Left lung (tissue), 4 donors: ENCODE measurements at regions not wholly inside any gene's neighbourhood (a gene's known extent, or its start where the extent isn't known, plus 50 kb on each side); places are given as distances from the start of the nearest gene placed in this dataset.
A peak's percentile ranks its signal among the peaks of the same experiment; 100 is the strongest.
"Not testable (repeated sequence)": the region's sequence is repeated elsewhere in the genome, so short reads cannot be mapped to it uniquely, and the experiment has no call there.

Source experiments
- ATAC-seq: fragments of 200-7000 bp; cut with Tn5 transposase; one replicate; pipeline ENCODE4 v1.9.1; 2020; ENCODE audit warnings: moderate library complexity
- DNase-seq, 4 donors: peaks; one replicate each; pipeline ENCODE4 v3.0.0-alpha.2; 2013 to 2020
- H3K27ac ChIP-seq, 2 donors: fragments of 200-600 bp; sonication (generic) in 1 of 2; one replicate each; pipeline versions ENCODE4 v1.5.0 to v1.8.0; 2020 to 2021
- H3K27me3 ChIP-seq, 2 donors: fragments of 200-600 bp; sonication (generic) in 1 of 2; one replicate each; pipeline versions ENCODE4 v1.5.0 to v1.8.0; 2020 to 2021
- H3K36me3 ChIP-seq, 2 donors: fragments of 200-600 bp; sonication (generic) in 1 of 2; one replicate each; pipeline versions ENCODE4 v1.5.0 to v1.8.0; 2020 to 2021
- H3K4me1 ChIP-seq, 2 donors: fragments of 200-600 bp; one replicate each; pipeline ENCODE4 v1.8.0; 2021
- H3K4me3 ChIP-seq, 2 donors: fragments of 200-600 bp; sonication (generic) in 1 of 2; one replicate each; pipeline versions ENCODE4 v1.5.0 to v1.8.0; 2020 to 2021; ENCODE audit warnings: mild to moderate bottlenecking in 1 of 2
- H3K9me3 ChIP-seq, 2 donors: fragments of 200-600 bp; sonication (generic) in 1 of 2; one replicate each; pipeline versions ENCODE4 v1.5.0 to v1.8.0; 2020 to 2021
- intact Hi-C, 2 donors: fragments of 100-400 bp; cut with DNase I; formaldehyde crosslinking; loops; one replicate each; pipeline versions ENCODE4 v1.11.2 to v1.14.2; 2022
- TF ChIP-seq, protein P1 (sequence below), 2 donors: fragments of 200-600 bp; sonication (generic) in 1 of 2; IDR thresholded peaks; one replicate each; pipeline versions ENCODE4 v1.5.0 to v1.8.0; 2021; ENCODE audit warnings: antibody characterized with exemption in 2 of 2
- donor health status: DM: no; HTN: yes; CAD: no.
- donor health status: DM: no; HTN: no; CAD: no.

DNA sequence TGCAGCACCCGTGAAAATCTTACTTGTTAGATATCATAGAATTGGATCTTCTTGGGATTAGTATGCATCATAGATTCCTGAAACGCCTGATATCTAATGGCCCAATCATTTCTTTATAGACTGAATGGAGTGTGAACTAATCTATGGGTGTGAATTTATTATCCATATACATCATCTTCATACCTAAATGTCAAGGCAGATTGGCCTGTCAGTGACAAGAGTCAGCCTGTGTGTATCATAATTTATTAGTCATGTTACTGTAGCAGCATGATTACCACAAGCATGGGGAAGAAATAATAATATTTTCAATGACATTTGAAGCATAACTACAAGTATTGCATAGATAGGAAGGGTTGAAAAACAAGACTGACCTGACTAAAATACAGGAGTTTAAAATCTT is 235.8 kb downstream of the RAP2B start:
- intact Hi-C loops = no loop called here
- H3K4me1 ChIP-seq = no peaks in the 10 kb centered on the region
- H3K36me3 ChIP-seq = no peaks in the 10 kb centered on the region
- H3K27ac ChIP-seq = no peak overlapping the region
- TF ChIP-seq, protein P1, sequence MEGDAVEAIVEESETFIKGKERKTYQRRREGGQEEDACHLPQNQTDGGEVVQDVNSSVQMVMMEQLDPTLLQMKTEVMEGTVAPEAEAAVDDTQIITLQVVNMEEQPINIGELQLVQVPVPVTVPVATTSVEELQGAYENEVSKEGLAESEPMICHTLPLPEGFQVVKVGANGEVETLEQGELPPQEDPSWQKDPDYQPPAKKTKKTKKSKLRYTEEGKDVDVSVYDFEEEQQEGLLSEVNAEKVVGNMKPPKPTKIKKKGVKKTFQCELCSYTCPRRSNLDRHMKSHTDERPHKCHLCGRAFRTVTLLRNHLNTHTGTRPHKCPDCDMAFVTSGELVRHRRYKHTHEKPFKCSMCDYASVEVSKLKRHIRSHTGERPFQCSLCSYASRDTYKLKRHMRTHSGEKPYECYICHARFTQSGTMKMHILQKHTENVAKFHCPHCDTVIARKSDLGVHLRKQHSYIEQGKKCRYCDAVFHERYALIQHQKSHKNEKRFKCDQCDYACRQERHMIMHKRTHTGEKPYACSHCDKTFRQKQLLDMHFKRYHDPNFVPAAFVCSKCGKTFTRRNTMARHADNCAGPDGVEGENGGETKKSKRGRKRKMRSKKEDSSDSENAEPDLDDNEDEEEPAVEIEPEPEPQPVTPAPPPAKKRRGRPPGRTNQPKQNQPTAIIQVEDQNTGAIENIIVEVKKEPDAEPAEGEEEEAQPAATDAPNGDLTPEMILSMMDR (IDR thresholded peaks at IDR 0.05) = no peak
- no peak for DNase-seq
- no peaks in the 10 kb centered on the region for H3K27me3 ChIP-seq
- H3K9me3 ChIP-seq = peaks cover 0 to 20% of the 10 kb centered on the region in 2 donors
- ATAC-seq = no peak
- H3K4me3 ChIP-seq = no peak overlapping the region

DNA sequence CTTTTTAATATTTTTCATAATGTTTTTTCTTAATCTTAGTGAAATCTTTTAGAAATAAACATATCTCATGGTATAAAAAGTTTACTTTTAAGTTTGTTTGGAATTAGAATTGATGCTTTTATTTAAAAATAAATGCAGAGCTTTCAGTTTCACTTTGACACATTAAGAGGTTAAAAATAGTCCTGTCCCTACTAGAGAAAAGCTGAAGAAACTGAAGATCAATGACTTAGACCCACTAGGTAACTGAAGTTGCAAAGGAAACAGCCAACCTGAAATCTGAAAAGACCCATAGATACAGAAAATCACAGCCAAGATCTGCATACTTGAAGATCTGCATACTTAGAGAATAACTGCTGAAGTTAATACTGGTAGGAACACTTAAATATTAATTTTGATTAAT is 237.6 kb downstream of the RAP2B start:
- H3K36me3 ChIP-seq = no peaks in the 10 kb centered on the region
- DNase-seq (peak in 1 of 4 donors; percentile 4), ATAC-seq (no peak)
- no peaks in the 10 kb centered on the region for H3K27me3 ChIP-seq
- TF ChIP-seq, protein P1 (IDR thresholded peaks at IDR 0.05) = no peak
- no peak overlapping the region for H3K27ac ChIP-seq
- peaks cover 0 to 4% of the 10 kb centered on the region in 2 donors for H3K9me3 ChIP-seq
- H3K4me1 ChIP-seq = no peaks in the 10 kb centered on the region
- intact Hi-C loops = no loop called here
- H3K4me3 ChIP-seq = no peak overlapping the region

DNA sequence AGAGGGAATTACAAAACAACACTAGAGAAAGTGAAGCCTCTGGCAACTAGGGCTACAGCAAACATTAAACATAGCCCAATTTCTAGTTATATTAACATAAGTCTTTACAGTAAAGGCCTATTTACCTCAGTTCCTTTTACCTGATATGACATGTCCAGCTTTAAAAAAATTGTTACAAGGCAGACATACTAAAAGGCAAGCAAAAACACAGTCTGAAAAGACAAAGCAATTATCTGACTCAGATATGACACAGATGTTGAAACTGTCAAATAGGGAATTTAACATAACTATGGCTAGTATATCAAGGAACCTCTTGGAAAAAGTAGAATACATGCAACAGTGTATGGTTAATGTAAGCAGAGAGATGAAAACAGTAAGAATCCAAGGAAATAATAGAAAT is 238.6 kb downstream of the RAP2B start:
- intact Hi-C loops = no loop called here
- Histone ChIP-seq H3K27ac (peak overlapping the region; percentile 30 to 49), H3K4me1 (no peaks in the 10 kb centered on the region), H3K36me3 (no peaks in the 10 kb centered on the region), H3K27me3 (no peaks in the 10 kb centered on the region), H3K9me3 (no peaks in the 10 kb centered on the region), H3K4me3 (no peak overlapping the region)
- TF ChIP-seq, protein P1 (IDR thresholded peaks at IDR 0.05) = no peak
- peak; percentile 39 for ATAC-seq
- peak in 2 of 4 donors; percentile 57 to 75 for DNase-seq

DNA sequence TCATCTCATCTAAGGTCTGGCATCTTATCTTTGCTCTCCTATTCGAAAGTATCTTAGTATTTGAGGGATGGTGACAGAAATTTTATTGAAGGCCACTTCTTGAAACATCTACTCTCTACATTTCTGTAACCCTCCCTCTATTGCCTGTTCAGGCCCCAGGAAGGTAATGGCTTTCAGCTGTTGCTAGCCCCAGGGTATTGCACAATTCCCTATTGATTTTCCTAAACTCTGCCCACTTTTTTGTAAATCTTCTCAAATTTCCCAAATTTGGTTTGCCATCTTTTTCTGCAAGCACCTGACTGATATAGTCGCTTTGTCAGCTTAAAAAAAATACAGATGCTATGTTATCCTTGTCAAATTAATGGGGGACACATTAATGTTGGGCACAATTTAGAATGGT is 242.1 kb downstream of the RAP2B start:
- H3K27ac ChIP-seq = no peak overlapping the region

DNA sequence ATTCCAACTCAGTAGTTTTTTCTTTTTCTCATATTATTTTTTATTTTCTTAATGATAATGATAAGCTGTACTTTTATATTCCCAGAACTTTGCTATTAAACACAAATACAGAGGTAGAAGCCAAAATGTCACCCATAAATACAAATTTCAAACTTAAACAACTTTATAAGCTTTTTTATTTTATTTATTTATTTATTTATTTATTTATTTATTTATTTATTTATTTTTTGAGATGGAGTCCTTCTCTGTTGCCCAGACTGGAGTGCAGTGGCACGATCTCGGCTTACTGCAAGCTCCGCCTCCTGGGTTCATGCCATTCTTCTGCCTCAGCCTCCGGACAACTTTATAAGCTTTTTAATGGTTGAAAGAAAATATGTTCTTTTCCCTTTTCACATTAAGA is 243.3 kb downstream of the RAP2B start:
- intact Hi-C loops, H3K27ac ChIP-seq, H3K4me3 ChIP-seq, H3K36me3 ChIP-seq, ATAC-seq, H3K27me3 ChIP-seq, H3K9me3 ChIP-seq, DNase-seq, H3K4me1 ChIP-seq: not testable (repeated sequence)

More for the DNA sequence above, 242.1 kb downstream of the RAP2B start:
- Histone ChIP-seq H3K9me3 (no peaks in the 10 kb centered on the region), H3K36me3 (no peaks in the 10 kb centered on the region), H3K27me3 (no peaks in the 10 kb centered on the region), H3K4me3 (no peak overlapping the region), H3K4me1 (no peaks in the 10 kb centered on the region)
- DNase-seq (no peak), ATAC-seq (no peak)
- TF ChIP-seq, protein P1 (IDR thresholded peaks at IDR 0.05) = no peak
- intact Hi-C loops = no loop called here

DNA sequence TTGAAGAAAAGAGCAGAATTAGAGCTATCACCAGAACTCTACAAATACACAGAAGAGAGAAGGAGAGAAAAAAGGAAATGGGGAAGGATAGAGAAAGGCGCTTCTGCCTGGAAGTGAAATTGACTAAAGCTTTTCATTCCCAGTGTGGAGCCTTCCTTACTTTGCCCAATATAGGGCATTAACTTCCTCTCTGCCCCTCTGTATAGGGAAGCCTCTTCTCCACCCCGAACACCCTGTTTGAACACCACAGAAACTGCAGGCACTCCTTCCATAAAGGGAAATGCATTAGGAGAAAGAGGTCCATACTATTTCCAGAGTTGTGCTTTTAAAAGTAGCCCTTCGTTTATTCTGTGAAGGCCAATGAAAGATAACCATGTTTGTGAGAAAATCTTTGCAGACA is 248.5 kb downstream of the RAP2B start:
- intact Hi-C loops = no loop called here
- H3K4me3 ChIP-seq = no peak overlapping the region
- H3K27ac ChIP-seq = no peak overlapping the region
- H3K27me3 ChIP-seq = no peaks in the 10 kb centered on the region
- no peaks in the 10 kb centered on the region for H3K4me1 ChIP-seq
- ATAC-seq (peak; percentile 39), DNase-seq (no peak)
- H3K9me3 ChIP-seq = no peaks in the 10 kb centered on the region
- no peaks in the 10 kb centered on the region for H3K36me3 ChIP-seq
- TF ChIP-seq, protein P1 (IDR thresholded peaks at IDR 0.05) = no peak
